A549 (cell line): ENCODE measurements at regions not wholly inside any gene's neighbourhood (a gene's known extent, or its start where the extent isn't known, plus 50 kb on each side); places are given as distances from the start of the nearest gene placed in this dataset.

Source experiments
- ATAC-seq, 2 experiments: fragments of 200-7000 bp in 1 of 2; fragments of >200 bp in 1 of 2; cut with Nextera tagmentation in 1 of 2; cut with Tn5 transposase in 1 of 2; 3 replicates each; pipeline versions ENCODE4 v1.8.0 to v1.9.1; 2018 to 2020; ENCODE audit warnings: mild to moderate bottlenecking in 1 of 2, moderate library complexity in 1 of 2
- CTCF ChIA-PET: fragments of 300-600 bp; sonication (Branson Sonifier 250); formaldehyde crosslinking; extraction: SDS; loops from one replicate; lab custom pipeline; 2021; ENCODE audit warnings: antibody characterized with exemption, inconsistent platforms; lab: Yijun Ruan, JAX
- POLR2A ChIA-PET: fragments of 350-600 bp; formaldehyde crosslinking; extraction: SDS; loops from one replicate; lab custom pipeline; 2021; ENCODE audit warnings: antibody characterized with exemption, inconsistent platforms; lab: Yijun Ruan, JAX
- DNase-seq, 2 experiments: peaks; one replicate each; pipeline versions ENCODE4 v3.0.0 to v3.0.0-alpha.2; 2011 to 2016; ENCODE audit warnings: low read depth in 1 of 2, low spot score in 1 of 2
- FAIRE-seq: peaks from 2 replicates; lab custom pipeline; 2011; peaks lifted over from hg19 to GRCh38; lab: Jason Lieb, UNC
- H3K27ac ChIP-seq, 2 experiments: fragments of >200 bp; sonication (Bioruptor Twin); formaldehyde crosslinking; 3 replicates each; pipeline ENCODE4 v1.5.1; 2016 to 2017
- H3K4me1 ChIP-seq: fragments of >200 bp; sonication (Bioruptor Twin); formaldehyde crosslinking; 3 replicates; pipeline ENCODE4 v1.6.1; 2016
- H3K4me2 ChIP-seq: fragments of >200 bp; sonication (Bioruptor Twin); formaldehyde crosslinking; 3 replicates; pipeline ENCODE4 v1.6.1; 2016
- H3K4me3 ChIP-seq: fragments of >200 bp; sonication (Bioruptor Twin); formaldehyde crosslinking; 3 replicates; pipeline ENCODE4 v1.5.1; 2016
- H3K9me3 ChIP-seq: fragments of >200 bp; sonication (Bioruptor Twin); formaldehyde crosslinking; 3 replicates; pipeline ENCODE4 v1.6.1; 2016
- BCL3 ChIP-seq: fragments of >200 bp; sonication (Bioruptor Twin); formaldehyde crosslinking; IDR thresholded peaks from 3 replicates; pipeline ENCODE4 v1.6.1; 2016
- CBX2 ChIP-seq: fragments of 200-600 bp; sonication (generic); IDR thresholded peaks from 2 replicates; pipeline ENCODE4 v1.6.1; 2016; ENCODE audit warnings: low read depth, mild to moderate bottlenecking, borderline replicate concordance
- CBX8 ChIP-seq: fragments of 200-600 bp; sonication (generic); IDR thresholded peaks from 2 replicates; pipeline ENCODE4 v1.6.1; 2016
- CHD4 ChIP-seq: fragments of 200-600 bp; sonication (generic); IDR thresholded peaks from 2 replicates; pipeline ENCODE4 v1.6.1; 2016; ENCODE audit warnings: antibody characterized with exemption, mild to moderate bottlenecking, borderline replicate concordance
- CTCF ChIP-seq: fragments of >200 bp; sonication (Bioruptor Twin); formaldehyde crosslinking; IDR thresholded peaks from 3 replicates; pipeline ENCODE4 v1.5.1; 2016
- FOSL2 ChIP-seq, 2 experiments: fragments of 450-650 bp in 1 of 2; fragments of >200 bp in 1 of 2; sonication (Bioruptor Twin) in 1 of 2; formaldehyde crosslinking; IDR thresholded peaks; 2 replicates each; pipeline versions ENCODE4 v1.5.0 to v1.6.1; 2016 to 2020; ENCODE audit warnings: mild to moderate bottlenecking in 1 of 2, moderate library complexity in 1 of 2
- FOXS1 ChIP-seq: fragments of 250-450 bp; sonication (Bioruptor Pico); IDR thresholded peaks from 2 replicates; pipeline ENCODE4 v1.5.0; 2020; ENCODE audit warnings: mild to moderate bottlenecking, moderate library complexity
- GATA3 ChIP-seq: IDR thresholded peaks from 2 replicates; pipeline ENCODE4 v1.6.1; 2012; ENCODE audit warnings: borderline replicate concordance
- HOXB13 ChIP-seq: fragments of 250-450 bp; sonication (Bioruptor Pico); IDR thresholded peaks from 2 replicates; pipeline ENCODE4 v1.5.0; 2020; ENCODE audit warnings: low read depth, mild to moderate bottlenecking, moderate library complexity
- HOXB5 ChIP-seq: fragments of 250-450 bp; sonication (Bioruptor Pico); IDR thresholded peaks from 2 replicates; pipeline ENCODE4 v1.5.0; 2020; ENCODE audit warnings: mild to moderate bottlenecking, moderate library complexity
- JUN ChIP-seq, 2 experiments: fragments of >200 bp; sonication (Bioruptor Twin); formaldehyde crosslinking; IDR thresholded peaks; 2 replicates in 1 of 2; 3 replicates in 1 of 2; pipeline ENCODE4 v1.6.1; 2016 to 2017
- JUNB ChIP-seq: fragments of >200 bp; sonication (Bioruptor Twin); formaldehyde crosslinking; IDR thresholded peaks from 2 replicates; pipeline ENCODE4 v1.6.1; 2016
- MAFK ChIP-seq: fragments of 450-650 bp; IDR thresholded peaks from 2 replicates; pipeline ENCODE4 v1.6.1; 2014; ENCODE audit not compliant: partially characterized antibody
- MAZ ChIP-seq: fragments of 150-350 bp; IDR thresholded peaks from 2 replicates; pipeline ENCODE4 v1.6.1; 2014; ENCODE audit warnings: antibody characterized with exemption, low read depth, low read length, borderline replicate concordance
- MYC ChIP-seq: IDR thresholded peaks from 2 replicates; pipeline ENCODE4 v1.6.1; 2012; ENCODE audit warnings: mild to moderate bottlenecking, inconsistent platforms, low read length, improper control_type of control experiment, borderline replicate concordance
- NR3C1 ChIP-seq: fragments of >200 bp; sonication (Bioruptor Twin); formaldehyde crosslinking; IDR thresholded peaks from 3 replicates; pipeline ENCODE4 v1.6.1; 2017
- RCOR1 ChIP-seq: fragments of 150-350 bp; IDR thresholded peaks from 2 replicates; pipeline ENCODE4 v1.6.1; 2014; ENCODE audit warnings: antibody characterized with exemption, low read length, low read depth
- RNF2 ChIP-seq: fragments of 200-600 bp; sonication (generic); IDR thresholded peaks from 2 replicates; pipeline ENCODE4 v1.6.1; 2016; ENCODE audit warnings: low read depth, mild to moderate bottlenecking, antibody characterized with exemption, moderate library complexity, borderline replicate concordance
- ZC3H11A ChIP-seq: fragments of 450-650 bp; IDR thresholded peaks from 2 replicates; pipeline ENCODE4 v1.6.1; 2014; ENCODE audit warnings: antibody characterized with exemption, mild to moderate bottlenecking
- ZSCAN20 ChIP-seq: fragments of 250-450 bp; sonication (Bioruptor Pico); IDR thresholded peaks from 2 replicates; pipeline ENCODE4 v1.8.0; 2022; ENCODE audit warnings: mild to moderate bottlenecking, moderate library complexity
- WGBS: methylation state at CpG from one replicate; pipeline ENCODE4 v1.1.6; 2017; ENCODE audit errors: missing lambda C conversion rate; 5-methylcytosine and 5-hydroxymethylcytosine counted together

- TF ChIP-seq MAZ = no peak
- no peaks in the 10 kb centered on the region for H3K4me1 ChIP-seq
- POLR2A ChIA-PET = no interaction called here
- no peaks in the 10 kb centered on the region for H3K9me3 ChIP-seq
- no peak overlapping the region for H3K4me3 ChIP-seq
- WGBS = 86% methylated on average over 7 of the region's 10 CpGs
- ATAC-seq = no peak
- H3K4me2 ChIP-seq = no peak overlapping the region
- no peak for DNase-seq
- no peak for FAIRE-seq
- CTCF ChIA-PET = interaction anchor here (0.7 kb wide), 1 partner anchor 53 kb away, joined by 3 read pairs; no protein-coding TSS in a partner anchor
- no peak overlapping the region for H3K27ac ChIP-seq
Observed at GRCh38 chr9:89750117-89750791, 145.4 kb downstream of the GADD45G start.

- Histone ChIP-seq H3K9me3 (no peaks in the 10 kb centered on the region), H3K4me1 (no peaks in the 10 kb centered on the region), H3K4me2 (no peak overlapping the region), H3K27ac (no peak overlapping the region), H3K4me3 (no peak overlapping the region)
- TF ChIP-seq ZSCAN20 (CRISPR knock-in tag) (no peak), CHD4 (no peak), CTCF (no peak), CBX8 (no peak), MYC (no peak)
- ChIA-PET CTCF (interaction anchor here (1.2 kb wide), 1 partner anchor 17 kb away, joined by 5 read pairs; no protein-coding TSS in a partner anchor), POLR2A (no interaction called here)
- FAIRE-seq = no peak
- 30% methylated on average over 6 of the region's 6 CpGs for WGBS
- ATAC-seq = no peak
- no peak for DNase-seq
Observed at GRCh38 chr9:89751079-89751825, 146.4 kb downstream of the GADD45G start.

GRCh38 chr9:89752154-89752553, 147.3 kb downstream of the GADD45G start:
- no peaks in the 10 kb centered on the region for H3K4me1 ChIP-seq
- ATAC-seq (no peak), FAIRE-seq (no peak), DNase-seq (no peak)
- ChIA-PET POLR2A (no interaction called here), CTCF (interaction anchor here (1.2 kb wide), 1 partner anchor 16 kb away, joined by 5 read pairs; no protein-coding TSS in a partner anchor)
- no peaks in the 10 kb centered on the region for H3K9me3 ChIP-seq
- 48% methylated on average over 4 of the region's 4 CpGs for WGBS
- TF ChIP-seq MAFK (no peak), JUN (IDR thresholded peaks at IDR 0.05) (no peak), CBX2 (no peak)
- H3K27ac ChIP-seq = no peak overlapping the region
- no peak overlapping the region for H3K4me3 ChIP-seq
- no peak overlapping the region for H3K4me2 ChIP-seq

- no peaks in the 10 kb centered on the region for H3K4me1 ChIP-seq
- CTCF ChIA-PET = interaction anchor here (1.0 to 1.2 kb wide), 2 partner anchors 37 to 150 kb away, joined by 3 read pairs; no protein-coding TSS in a partner anchor
- no peak for TF ChIP-seq RCOR1
- TF ChIP-seq FOXS1 (CRISPR knock-in tag) = no peak
- TF ChIP-seq NR3C1 = no peak
- no peak for TF ChIP-seq GATA3
- no peak for TF ChIP-seq HOXB5 (CRISPR knock-in tag)
- TF ChIP-seq BCL3 = no peak
- no peak for TF ChIP-seq JUNB
- no peak for TF ChIP-seq HOXB13
- TF ChIP-seq CTCF = no peak
- no peak for TF ChIP-seq ZC3H11A
- no peak for TF ChIP-seq RNF2
- TF ChIP-seq FOSL2 (IDR thresholded peaks at IDR 0.05) = no peak
- no peak for TF ChIP-seq FOSL2 (CRISPR knock-in tag; IDR thresholded peaks at IDR 0.05)
- TF ChIP-seq, all 56 proteins: peak for 0
- no peak for DNase-seq
- no peak overlapping the region for H3K27ac ChIP-seq
- POLR2A ChIA-PET = no interaction called here
- no peak overlapping the region for H3K4me3 ChIP-seq
- no peaks in the 10 kb centered on the region for H3K9me3 ChIP-seq
- 29% methylated on average over 6 of the region's 6 CpGs for WGBS
- no peak for ATAC-seq
- no peak for FAIRE-seq
- H3K4me2 ChIP-seq = no peak overlapping the region
Observed at GRCh38 chr9:89753472-89754055, 148.8 kb downstream of the GADD45G start.
